Activated CD8-positive, alpha-beta T cell treated with anti-CD3 and anti-CD28 coated beads for 36 hours (primary cell): ENCODE measurements at regions not wholly inside any gene's neighbourhood (a gene's known extent, or its start where the extent isn't known, plus 50 kb on each side); places are given as distances from the start of the nearest gene placed in this dataset.

Experiments used
- ATAC-seq: fragments of 200-7000 bp; cut with Tn5 transposase; one replicate; pipeline ENCODE4 v1.10.0; 2021; ENCODE audit warnings: mild to moderate bottlenecking, moderate library complexity
- CTCF ChIA-PET: fragments of 350-600 bp; sonication (Branson Sonifier 250); formaldehyde crosslinking; loops from one replicate; lab custom pipeline; 2021; ENCODE audit warnings: antibody characterized with exemption; lab: Charles Lee
- POLR2A ChIA-PET: fragments of 350-600 bp; sonication (Branson Sonifier 250); formaldehyde crosslinking; loops from one replicate; lab custom pipeline; 2021; ENCODE audit warnings: antibody characterized with exemption; lab: Charles Lee
- DNase-seq: peaks from one replicate; pipeline ENCODE4 v3.0.0-alpha.2; 2020
- H3K27ac Mint-ChIP-seq: one replicate; pipeline ENCODE4 v1.8.0; 2021; ENCODE audit warnings: mild to moderate bottlenecking, mixed read lengths
- H3K27me3 Mint-ChIP-seq: one replicate; pipeline ENCODE4 v1.8.0; 2021; ENCODE audit warnings: mixed read lengths
- H3K36me3 Mint-ChIP-seq: one replicate; pipeline ENCODE4 v1.8.0; 2021; ENCODE audit warnings: low read depth, mixed read lengths
- H3K4me1 Mint-ChIP-seq: one replicate; pipeline ENCODE4 v1.8.0; 2021; ENCODE audit warnings: low read depth, mixed read lengths
- H3K4me3 Mint-ChIP-seq: one replicate; pipeline ENCODE4 v1.8.0; 2021; ENCODE audit warnings: mild to moderate bottlenecking, moderate library complexity, mixed read lengths
- H3K9me3 Mint-ChIP-seq: one replicate; pipeline ENCODE4 v1.8.0; 2021; ENCODE audit warnings: mixed read lengths
- intact Hi-C: fragments of 100-400 bp; cut with micrococcal nuclease; formaldehyde crosslinking; loops from one replicate; pipeline ENCODE4 v1.10.0; 2022
- TF ChIP-seq, protein P1 (sequence below): fragments of 200-600 bp; IDR thresholded peaks from one replicate; pipeline ENCODE4 v1.8.0; 2022; ENCODE audit warnings: antibody characterized with exemption, mild to moderate bottlenecking

DNA sequence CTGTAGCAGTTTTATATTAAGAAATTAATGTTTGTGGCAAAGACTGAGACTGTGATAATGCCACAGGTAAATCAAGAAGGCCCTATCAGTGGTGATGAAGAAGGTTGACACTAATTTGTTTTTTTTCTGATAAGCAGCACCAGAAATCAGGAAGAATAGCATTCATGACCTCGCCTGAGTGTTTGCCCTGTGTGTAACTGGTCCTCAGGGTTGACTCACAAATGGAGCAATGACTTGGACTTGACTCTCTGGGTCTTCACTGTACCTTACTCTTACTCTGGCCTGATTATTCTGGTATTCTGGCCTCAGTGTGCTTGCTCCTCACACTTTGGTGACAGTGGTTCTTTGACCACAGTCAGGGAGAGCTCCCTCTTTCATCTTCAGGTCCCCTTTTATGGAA lies 243.9 kb downstream of the HAO1 start:
- no peak for DNase-seq
- peaks cover 1% of the 10 kb centered on the region for H3K9me3 Mint-ChIP-seq
- no peak overlapping the region for H3K4me3 Mint-ChIP-seq
- POLR2A ChIA-PET = no interaction called here
- intact Hi-C loops = no loop called here
- TF ChIP-seq, protein P1, sequence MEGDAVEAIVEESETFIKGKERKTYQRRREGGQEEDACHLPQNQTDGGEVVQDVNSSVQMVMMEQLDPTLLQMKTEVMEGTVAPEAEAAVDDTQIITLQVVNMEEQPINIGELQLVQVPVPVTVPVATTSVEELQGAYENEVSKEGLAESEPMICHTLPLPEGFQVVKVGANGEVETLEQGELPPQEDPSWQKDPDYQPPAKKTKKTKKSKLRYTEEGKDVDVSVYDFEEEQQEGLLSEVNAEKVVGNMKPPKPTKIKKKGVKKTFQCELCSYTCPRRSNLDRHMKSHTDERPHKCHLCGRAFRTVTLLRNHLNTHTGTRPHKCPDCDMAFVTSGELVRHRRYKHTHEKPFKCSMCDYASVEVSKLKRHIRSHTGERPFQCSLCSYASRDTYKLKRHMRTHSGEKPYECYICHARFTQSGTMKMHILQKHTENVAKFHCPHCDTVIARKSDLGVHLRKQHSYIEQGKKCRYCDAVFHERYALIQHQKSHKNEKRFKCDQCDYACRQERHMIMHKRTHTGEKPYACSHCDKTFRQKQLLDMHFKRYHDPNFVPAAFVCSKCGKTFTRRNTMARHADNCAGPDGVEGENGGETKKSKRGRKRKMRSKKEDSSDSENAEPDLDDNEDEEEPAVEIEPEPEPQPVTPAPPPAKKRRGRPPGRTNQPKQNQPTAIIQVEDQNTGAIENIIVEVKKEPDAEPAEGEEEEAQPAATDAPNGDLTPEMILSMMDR = no peak
- no peaks in the 10 kb centered on the region for H3K4me1 Mint-ChIP-seq
- no peak for ATAC-seq
- CTCF ChIA-PET = interaction anchor here (1.0 kb wide), 1 partner anchor 24 kb away, joined by 3 read pairs; no protein-coding TSS in a partner anchor
- H3K27me3 Mint-ChIP-seq = no peaks in the 10 kb centered on the region
- H3K36me3 Mint-ChIP-seq = no peaks in the 10 kb centered on the region
- H3K27ac Mint-ChIP-seq = no peak overlapping the region

DNA sequence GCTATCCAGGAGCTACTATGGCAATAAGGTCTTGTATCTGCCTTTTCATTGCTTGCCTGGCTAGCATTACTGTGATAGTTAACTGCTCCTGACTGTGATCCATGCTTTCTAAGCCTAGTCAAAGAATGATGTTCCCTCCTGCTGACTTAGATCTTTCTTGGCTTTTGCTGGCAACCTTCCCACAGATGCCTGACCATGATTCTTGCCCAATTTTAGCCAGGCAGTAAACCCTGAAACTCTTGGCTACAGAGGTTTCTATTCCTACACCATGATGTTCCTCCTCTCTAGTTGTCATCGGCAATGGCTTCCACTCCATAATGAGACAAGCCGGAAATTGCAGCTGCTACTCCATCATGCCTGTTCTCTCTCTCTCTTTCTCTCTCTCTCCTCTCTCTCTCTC lies 238.1 kb downstream of the HAO1 start:
- TF ChIP-seq, protein P1 = no peak
- no peaks in the 10 kb centered on the region for H3K36me3 Mint-ChIP-seq
- no peaks in the 10 kb centered on the region for H3K4me1 Mint-ChIP-seq
- H3K9me3 Mint-ChIP-seq = peaks cover 1% of the 10 kb centered on the region
- H3K27ac Mint-ChIP-seq = no peak overlapping the region
- ChIA-PET CTCF (no interaction called here), POLR2A (no interaction called here)
- no peaks in the 10 kb centered on the region for H3K27me3 Mint-ChIP-seq
- ATAC-seq (no peak), DNase-seq (no peak)
- intact Hi-C loops = no loop called here
- H3K4me3 Mint-ChIP-seq = no peak overlapping the region

DNA sequence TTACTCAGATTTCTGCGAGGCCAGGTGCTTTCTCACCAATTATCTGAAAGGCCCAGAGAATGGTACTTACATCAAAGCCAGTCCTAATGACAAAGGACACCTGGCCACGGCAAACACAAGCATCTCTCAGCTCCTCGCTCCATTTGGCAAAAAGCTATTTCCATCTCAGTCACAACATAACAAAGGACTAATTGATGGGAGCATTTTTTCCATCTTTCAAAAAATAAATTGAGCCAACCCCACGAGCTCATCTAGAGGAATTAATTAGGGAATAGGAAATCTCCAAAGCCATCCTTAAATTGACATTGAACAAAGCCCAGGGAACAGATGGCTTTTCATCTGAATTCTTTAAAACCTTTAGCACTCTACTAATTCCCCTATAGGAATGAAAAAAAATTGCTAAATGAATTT lies 236.7 kb downstream of the HAO1 start:
- Mint-ChIP-seq H3K27ac (no peak overlapping the region), H3K4me3 (no peak overlapping the region), H3K4me1 (no peaks in the 10 kb centered on the region), H3K27me3 (no peaks in the 10 kb centered on the region), H3K9me3 (peaks cover 1% of the 10 kb centered on the region), H3K36me3 (no peaks in the 10 kb centered on the region)
- POLR2A ChIA-PET = no interaction called here
- CTCF ChIA-PET = no interaction called here
- intact Hi-C loops = no loop called here
- ATAC-seq (no peak), DNase-seq (no peak)
- TF ChIP-seq, protein P1 = no peak

DNA sequence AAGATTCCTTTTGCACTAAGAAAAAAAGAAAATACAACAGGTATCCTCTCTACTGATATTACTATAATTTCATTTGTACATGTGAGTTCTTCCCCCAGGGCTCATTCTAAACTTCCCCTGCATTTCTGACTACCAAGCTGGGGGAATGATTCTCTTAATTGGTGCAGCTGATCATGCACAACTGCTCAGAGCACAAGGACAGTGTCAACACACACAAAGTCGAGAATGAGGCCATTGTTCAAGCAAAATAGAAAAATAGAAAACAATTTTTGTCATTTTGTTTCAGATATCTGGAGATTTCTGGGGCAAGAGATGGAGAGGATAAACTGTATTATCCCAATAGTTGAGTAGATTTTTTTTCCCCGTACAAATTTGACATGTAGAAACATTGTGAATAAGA lies 236.3 kb downstream of the HAO1 start:
- H3K9me3 Mint-ChIP-seq = peaks cover 1% of the 10 kb centered on the region
- POLR2A ChIA-PET = no interaction called here
- no peaks in the 10 kb centered on the region for H3K4me1 Mint-ChIP-seq
- H3K27me3 Mint-ChIP-seq = no peaks in the 10 kb centered on the region
- H3K27ac Mint-ChIP-seq = no peak overlapping the region
- ATAC-seq = no peak
- no peak overlapping the region for H3K4me3 Mint-ChIP-seq
- intact Hi-C loops = no loop called here
- DNase-seq = no peak
- H3K36me3 Mint-ChIP-seq = no peaks in the 10 kb centered on the region
- TF ChIP-seq, protein P1 = no peak
- CTCF ChIA-PET = no interaction called here

DNA sequence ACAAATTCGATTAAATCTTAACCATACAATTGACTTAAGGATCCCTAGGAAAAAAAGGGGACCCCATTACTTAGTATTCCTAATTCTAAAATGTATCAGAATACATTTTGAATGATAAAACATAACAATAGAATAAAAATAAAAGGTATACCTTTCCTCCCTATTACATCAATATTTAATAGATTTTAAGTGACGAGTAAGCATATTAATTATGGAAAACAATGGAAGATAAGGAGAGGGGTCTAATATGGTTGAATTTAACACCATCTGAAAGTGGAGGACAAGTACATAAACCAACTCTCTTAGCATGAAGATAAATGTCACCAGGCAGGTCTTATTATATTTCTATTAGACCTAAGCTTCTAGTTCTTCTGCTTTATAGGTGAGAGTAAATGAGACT lies 232.1 kb downstream of the HAO1 start:
- H3K27ac Mint-ChIP-seq = no peak overlapping the region
- no peak for ATAC-seq
- H3K4me1 Mint-ChIP-seq = no peaks in the 10 kb centered on the region
- DNase-seq = no peak
- no peak overlapping the region for H3K4me3 Mint-ChIP-seq
- no peaks in the 10 kb centered on the region for H3K27me3 Mint-ChIP-seq
- H3K36me3 Mint-ChIP-seq = no peaks in the 10 kb centered on the region
- intact Hi-C loops = no loop called here
- ChIA-PET POLR2A (no interaction called here), CTCF (interaction anchor here (0.8 kb wide), 1 partner anchor 275 kb away, joined by 3 read pairs; no protein-coding TSS in a partner anchor)
- TF ChIP-seq, protein P1 = no peak
- H3K9me3 Mint-ChIP-seq = peaks cover 1% of the 10 kb centered on the region
